HCT116 (cell line): ENCODE measurements at regions not wholly inside any gene's neighbourhood (a gene's known extent, or its start where the extent isn't known, plus 50 kb on each side); places are given as distances from the start of the nearest gene placed in this dataset.
"Not testable (repeated sequence)": the region's sequence is repeated elsewhere in the genome, so short reads cannot be mapped to it uniquely, and the experiment has no call there.

Source experiments
- ATAC-seq: fragments of 200-7000 bp; cut with Tn5 transposase; 2 replicates; pipeline ENCODE4 v1.9.1; 2020; ENCODE audit warnings: mild to moderate bottlenecking, moderate library complexity
- BruUV-seq: library from RNA; stranded (reverse); fragments of 400-500 nt; replicated peaks from 2 replicates; lab custom pipeline; 2021; lab: Mats Ljungman, UMichigan
- CTCF ChIA-PET: fragments of 300-600 bp; sonication (Branson Sonifier 250); formaldehyde crosslinking; loops from one replicate; lab custom pipeline; 2021; ENCODE audit warnings: antibody characterized with exemption; lab: Charles Lee
- POLR2A ChIA-PET: fragments of 300-600, 350-600 bp; sonication (Branson Sonifier 250); formaldehyde crosslinking; loops from one replicate; lab custom pipeline; 2021; ENCODE audit warnings: antibody characterized with exemption; lab: Charles Lee
- RAD21 ChIA-PET, 2 experiments: fragments of 300-600 bp; sonication (Branson Sonifier 250); formaldehyde crosslinking; loops; one replicate each; lab custom pipeline; 2023; ENCODE audit warnings: low total read pairs in 2 of 2; ENCODE audit not compliant: uncharacterized antibody in 2 of 2, unreplicated experiment in 2 of 2, low non-redundant PET in 1 of 2; lab: Charles Lee
- DNase-seq: peaks from one replicate; pipeline ENCODE4 v3.0.0-alpha.2; 2010; ENCODE audit warnings: low read depth, low spot score
- H2AFZ ChIP-seq: fragments of 200-600 bp; shearing (Covaris generic), sonication (generic); 2 replicates; pipeline ENCODE4 v1.6.1; 2017; ENCODE audit warnings: low read depth, mixed run types, mixed read lengths, antibody characterized with exemption, low read length; ENCODE audit not compliant: poor library complexity, severe bottlenecking
- H3K27ac ChIP-seq: 2 replicates; pipeline ENCODE4 v1.5.1; 2012; ENCODE audit warnings: low read depth, low read length
- H3K27me3 ChIP-seq: fragments of 200-600 bp; sonication (generic); 2 replicates; pipeline ENCODE4 v1.6.1; 2016; ENCODE audit warnings: mixed run types, low read length, mixed read lengths; ENCODE audit not compliant: insufficient read depth
- H3K36me3 ChIP-seq, 2 experiments: fragments of 200-500 bp in 1 of 2; fragments of 200-600 bp in 1 of 2; sonication (Bioruptor generic) in 1 of 2; sonication (generic) in 1 of 2; 2 replicates each; pipeline versions ENCODE4 v1.5.1 to v1.6.1; 2014 to 2016; ENCODE audit warnings: low read length in 2 of 2, inconsistent platforms in 1 of 2, mixed read lengths in 1 of 2, mixed run types in 1 of 2; ENCODE audit not compliant: insufficient read depth in 2 of 2, control insufficient read depth in 1 of 2
- H3K4me1 ChIP-seq, 2 experiments: fragments of 200-600 bp in 1 of 2; sonication (generic) in 1 of 2; 2 replicates each; pipeline versions ENCODE4 v1.5.1 to v1.6.1; 2012 to 2017; ENCODE audit warnings: low read length in 2 of 2, inconsistent platforms in 1 of 2, mild to moderate bottlenecking in 1 of 2, mixed read lengths in 1 of 2, mixed run types in 1 of 2, moderate library complexity in 1 of 2; ENCODE audit not compliant: insufficient read depth in 2 of 2, control insufficient read depth in 1 of 2
- H3K4me2 ChIP-seq: fragments of 200-600 bp; sonication (generic); 2 replicates; pipeline ENCODE4 v1.6.1; 2017; ENCODE audit warnings: mixed run types, low read length, mixed read lengths
- H3K4me3 ChIP-seq, 2 experiments: fragments of 200-600 bp in 1 of 2; sonication (generic) in 1 of 2; replicated peaks in 1 of 2; 2 replicates each; pipeline ENCODE4 v1.5.1; 2011 to 2016; ENCODE audit warnings: low read length in 2 of 2, control low read depth in 1 of 2, low read depth in 1 of 2, mild to moderate bottlenecking in 1 of 2, mixed read lengths in 1 of 2, mixed run types in 1 of 2
- H3K79me2 ChIP-seq: fragments of 200-600 bp; sonication (generic); 2 replicates; pipeline ENCODE4 v1.6.1; 2017; ENCODE audit warnings: mild to moderate bottlenecking, mixed run types, low read length, moderate library complexity, mixed read lengths; ENCODE audit not compliant: insufficient read depth
- H3K9ac ChIP-seq: fragments of 200-600 bp; sonication (generic); 2 replicates; pipeline ENCODE4 v1.6.1; 2016; ENCODE audit warnings: low read length, mixed read lengths
- H3K9me2 ChIP-seq: fragments of 200-600 bp; sonication (generic), shearing (Covaris generic); 2 replicates; pipeline ENCODE4 v1.6.1; 2017; ENCODE audit warnings: mixed run types, mild to moderate bottlenecking, moderate library complexity; ENCODE audit not compliant: insufficient read depth
- H3K9me3 ChIP-seq, 2 experiments: fragments of 200-500 bp in 1 of 2; fragments of 200-600 bp in 1 of 2; sonication (Bioruptor generic) in 1 of 2; sonication (generic) in 1 of 2; 2 replicates each; pipeline ENCODE4 v1.6.1; 2014 to 2017; ENCODE audit warnings: low read length in 2 of 2, mixed read lengths in 2 of 2, inconsistent platforms in 1 of 2, low read depth in 1 of 2, mild to moderate bottlenecking in 1 of 2, mixed run types in 1 of 2, moderate library complexity in 1 of 2; ENCODE audit not compliant: control insufficient read depth in 1 of 2, insufficient read depth in 1 of 2
- H4K20me1 ChIP-seq: fragments of 200-600 bp; sonication (generic), shearing (Covaris generic); 2 replicates; pipeline ENCODE4 v1.6.1; 2017; ENCODE audit warnings: mixed run types, mild to moderate bottlenecking, moderate library complexity; ENCODE audit not compliant: insufficient read depth
- ATF3 ChIP-seq: IDR thresholded peaks from 2 replicates; pipeline ENCODE4 v1.6.1; 2012
- CBX3 ChIP-seq: IDR thresholded peaks from 2 replicates; pipeline ENCODE4 v1.6.1; 2012; ENCODE audit warnings: low read depth
- EGR1 ChIP-seq: IDR thresholded peaks from 2 replicates; pipeline ENCODE4 v1.6.1; 2012; ENCODE audit warnings: low read depth
- ELF1 ChIP-seq: IDR thresholded peaks from 2 replicates; pipeline ENCODE4 v1.6.1; 2012; ENCODE audit warnings: low read depth, borderline replicate concordance
- FOSL1 ChIP-seq: IDR thresholded peaks from 2 replicates; pipeline ENCODE4 v1.6.1; 2012; ENCODE audit warnings: low read depth
- JUND ChIP-seq: IDR thresholded peaks from 2 replicates; pipeline ENCODE4 v1.6.1; 2012
- MAX ChIP-seq: IDR thresholded peaks from 2 replicates; pipeline ENCODE4 v1.6.1; 2012
- POLR2AphosphoS5 ChIP-seq: IDR thresholded peaks from 2 replicates; pipeline ENCODE4 v1.6.1; 2011; ENCODE audit warnings: mild to moderate bottlenecking, low read depth, low read length, moderate library complexity
- SIN3A ChIP-seq: IDR thresholded peaks from 2 replicates; pipeline ENCODE4 v1.6.1; 2012; ENCODE audit warnings: low read depth
- SP1 ChIP-seq: IDR thresholded peaks from 2 replicates; pipeline ENCODE4 v1.6.1; 2012; ENCODE audit warnings: low read depth
- SRF ChIP-seq: IDR thresholded peaks from 2 replicates; pipeline ENCODE4 v1.6.1; 2012; ENCODE audit warnings: low read depth
- ZFX ChIP-seq: fragments of 450-650 bp; IDR thresholded peaks from 2 replicates; pipeline ENCODE4 v1.6.1; 2017
- ZNF274 ChIP-seq: fragments of 200-500 bp; sonication (Bioruptor generic); IDR thresholded peaks from 2 replicates; pipeline ENCODE4 v1.6.1; 2014; ENCODE audit warnings: mild to moderate bottlenecking, low read depth, low read length, inconsistent platforms
- intact Hi-C: fragments of 100-400 bp; cut with micrococcal nuclease; formaldehyde crosslinking; loops from 2 replicates; pipeline ENCODE4 v1.10.0; 2022
- TF ChIP-seq, protein P1 (sequence below), 3 experiments: fragments of 200-600 bp in 1 of 3; sonication (generic) in 1 of 3; IDR thresholded peaks in 2 of 3; conservative IDR thresholded peaks in 1 of 3; 2 replicates each; pipeline ENCODE4 v1.5.1; 2012 to 2017; ENCODE audit warnings: low read depth in 2 of 3, low read length in 2 of 3, antibody characterized with exemption in 1 of 3, borderline replicate concordance in 1 of 3, control low read depth in 1 of 3, mild to moderate bottlenecking in 1 of 3, mixed read lengths in 1 of 3, mixed run types in 1 of 3, moderate library complexity in 1 of 3; ENCODE audit not compliant: insufficient read depth in 1 of 3

DNA sequence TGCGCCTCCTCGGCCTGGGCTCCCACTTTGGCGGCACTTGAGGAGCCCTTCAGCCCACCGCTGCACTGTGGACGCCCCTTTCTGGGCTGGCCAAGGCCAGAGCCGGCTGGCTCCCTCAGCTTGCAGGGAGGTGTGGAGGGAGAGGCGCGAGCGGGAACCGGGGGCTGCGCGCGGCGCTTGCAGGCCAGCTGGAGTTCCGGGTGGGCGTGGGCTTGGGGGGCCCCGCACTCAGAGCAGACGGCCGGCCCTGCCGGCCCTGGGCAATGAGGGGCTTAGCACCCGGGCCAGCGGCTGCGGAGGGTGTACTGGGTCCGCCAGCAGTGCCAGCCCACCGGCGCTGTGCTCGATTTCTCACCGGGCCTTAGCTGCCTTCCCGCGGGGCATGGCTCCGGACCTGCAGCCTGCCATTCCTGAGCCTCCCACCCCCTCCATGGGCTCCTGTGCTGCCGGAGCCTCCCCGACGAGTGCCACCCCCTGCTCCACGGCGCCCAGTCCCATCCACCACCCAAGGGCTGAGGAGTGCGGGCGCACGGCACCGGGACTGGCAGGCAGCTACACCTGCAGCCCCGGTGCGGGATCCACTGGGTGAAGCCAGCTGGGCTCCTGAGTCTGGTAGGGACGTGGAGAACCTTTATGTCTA is 187.7 kb upstream of the KCNH7 start:
- H3K36me3 ChIP-seq, H3K4me1 ChIP-seq, H3K79me2 ChIP-seq, RAD21 ChIA-PET, H3K4me3 ChIP-seq, H3K4me2 ChIP-seq, BruUV-seq, POLR2A ChIA-PET, ATAC-seq, H3K27ac ChIP-seq, H3K9ac ChIP-seq, H3K9me3 ChIP-seq, H4K20me1 ChIP-seq, intact Hi-C loops, CTCF ChIA-PET, DNase-seq, H2AFZ ChIP-seq, H3K27me3 ChIP-seq, H3K9me2 ChIP-seq: not testable (repeated sequence)

DNA sequence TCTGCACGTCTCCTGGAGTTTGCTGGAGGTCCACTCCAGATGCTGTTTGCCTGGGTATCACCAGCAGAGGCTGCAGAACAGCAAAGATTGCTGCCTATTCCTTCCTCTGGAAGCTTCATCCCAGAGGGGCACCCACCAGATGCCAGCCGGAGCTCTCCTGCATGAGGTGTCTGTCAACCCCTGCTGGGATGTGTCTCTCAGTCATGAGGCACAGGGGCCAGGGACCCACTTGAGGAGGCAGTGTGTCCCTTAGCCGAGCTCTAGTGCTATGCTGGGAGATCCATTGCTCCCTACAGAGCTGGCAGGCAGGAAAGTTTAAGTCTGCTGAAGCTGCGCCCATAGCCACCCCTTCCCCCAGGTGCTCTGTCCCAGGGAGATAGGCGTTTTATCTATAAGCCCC is 178.3 kb upstream of the KCNH7 start:
- RAD21 ChIA-PET, H3K9ac ChIP-seq, H3K36me3 ChIP-seq, H3K27ac ChIP-seq, H3K4me2 ChIP-seq, H3K9me3 ChIP-seq, CTCF ChIA-PET, ATAC-seq, DNase-seq, H2AFZ ChIP-seq, intact Hi-C loops, BruUV-seq, POLR2A ChIA-PET, H4K20me1 ChIP-seq, H3K4me3 ChIP-seq, H3K9me2 ChIP-seq, H3K27me3 ChIP-seq, H3K79me2 ChIP-seq, H3K4me1 ChIP-seq: not testable (repeated sequence)

GRCh38 chr2:163011000-163011399 is 172.4 kb upstream of the KCNH7 start:
- Histone ChIP-seq H4K20me1 (no peaks in the 10 kb centered on the region), H3K9me2 (no peaks in the 10 kb centered on the region), H3K4me2 (no peak overlapping the region), H3K79me2 (no peaks in the 10 kb centered on the region), H3K9ac (no peak overlapping the region), H2AFZ (no peak overlapping the region), H3K9me3 (no peaks in the 10 kb centered on the region), H3K36me3 (no peaks in the 10 kb centered on the region), H3K4me1 (no peaks in the 10 kb centered on the region), H3K27ac (no peak overlapping the region), H3K4me3 (no peak overlapping the region), H3K27me3 (no peaks in the 10 kb centered on the region)
- TF ChIP-seq ATF3 (no peak), ELF1 (no peak), SIN3A (no peak), CBX3 (no peak), SP1 (no peak), MAX (no peak), JUND (no peak), POLR2AphosphoS5 (no peak), SRF (no peak), EGR1 (no peak), FOSL1 (no peak), ZNF274 (no peak), ZFX (no peak)
- TF ChIP-seq, protein P1, sequence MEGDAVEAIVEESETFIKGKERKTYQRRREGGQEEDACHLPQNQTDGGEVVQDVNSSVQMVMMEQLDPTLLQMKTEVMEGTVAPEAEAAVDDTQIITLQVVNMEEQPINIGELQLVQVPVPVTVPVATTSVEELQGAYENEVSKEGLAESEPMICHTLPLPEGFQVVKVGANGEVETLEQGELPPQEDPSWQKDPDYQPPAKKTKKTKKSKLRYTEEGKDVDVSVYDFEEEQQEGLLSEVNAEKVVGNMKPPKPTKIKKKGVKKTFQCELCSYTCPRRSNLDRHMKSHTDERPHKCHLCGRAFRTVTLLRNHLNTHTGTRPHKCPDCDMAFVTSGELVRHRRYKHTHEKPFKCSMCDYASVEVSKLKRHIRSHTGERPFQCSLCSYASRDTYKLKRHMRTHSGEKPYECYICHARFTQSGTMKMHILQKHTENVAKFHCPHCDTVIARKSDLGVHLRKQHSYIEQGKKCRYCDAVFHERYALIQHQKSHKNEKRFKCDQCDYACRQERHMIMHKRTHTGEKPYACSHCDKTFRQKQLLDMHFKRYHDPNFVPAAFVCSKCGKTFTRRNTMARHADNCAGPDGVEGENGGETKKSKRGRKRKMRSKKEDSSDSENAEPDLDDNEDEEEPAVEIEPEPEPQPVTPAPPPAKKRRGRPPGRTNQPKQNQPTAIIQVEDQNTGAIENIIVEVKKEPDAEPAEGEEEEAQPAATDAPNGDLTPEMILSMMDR (IDR thresholded peaks at IDR 0.05 in 2 of 3, conservative IDR thresholded peaks at IDR 0.05 in 1 of 3; ENCODE audit: borderline replicate concordance in 1 of 3, insufficient read depth in 1 of 3, low read depth in 2 of 3, low read length in 2 of 3): no peak
- intact Hi-C loops: no loop called here
- ATAC-seq: no peak
- BruUV-seq: no TSS peak
- DNase-seq: no peak
- CTCF ChIA-PET: no interaction called here
- RAD21 ChIA-PET: no interaction called here
- POLR2A ChIA-PET: no interaction called here
